ENCODE measurements at regions not wholly inside any gene's neighbourhood (a gene's known extent, or its start where the extent isn't known, plus 50 kb on each side); places are given as distances from the start of the nearest gene placed in this dataset.

- H3K4me3 ChIP-seq (ENCODE audit: control insufficient read depth, low read depth, low read length) = no peak overlapping the region
- DNase-seq (ENCODE audit: low read depth) = no peak
Observed at GRCh38 chr3:116929505-116930222, 220.1 kb downstream of the TUSC7 start.

GRCh38 chr3:116930786-116931185 lies 221.2 kb downstream of the TUSC7 start:
- H3K4me3 ChIP-seq (ENCODE audit: control insufficient read depth, low read depth, low read length) = no peak overlapping the region
- TF ChIP-seq CTCF (IDR thresholded peaks at IDR 0.05; ENCODE audit: control insufficient read depth, insufficient read depth, low read depth, low read length, missing control alignments) = no peak
- DNase-seq (ENCODE audit: low read depth) = no peak

More at GRCh38 chr3:116929505-116930222, 220.1 kb downstream of the TUSC7 start:
- TF ChIP-seq CTCF (IDR thresholded peaks at IDR 0.05; ENCODE audit: control insufficient read depth, insufficient read depth, low read depth, low read length, missing control alignments) = no peak

GRCh38 chr3:116939091-116939490 lies 229.5 kb downstream of the TUSC7 start:
- DNase-seq (ENCODE audit: low read depth) = no peak
- no peak for TF ChIP-seq CTCF (IDR thresholded peaks at IDR 0.05; ENCODE audit: control insufficient read depth, insufficient read depth, low read depth, low read length, missing control alignments)
- no peak overlapping the region for H3K4me3 ChIP-seq (ENCODE audit: control insufficient read depth, low read depth, low read length)

DNA sequence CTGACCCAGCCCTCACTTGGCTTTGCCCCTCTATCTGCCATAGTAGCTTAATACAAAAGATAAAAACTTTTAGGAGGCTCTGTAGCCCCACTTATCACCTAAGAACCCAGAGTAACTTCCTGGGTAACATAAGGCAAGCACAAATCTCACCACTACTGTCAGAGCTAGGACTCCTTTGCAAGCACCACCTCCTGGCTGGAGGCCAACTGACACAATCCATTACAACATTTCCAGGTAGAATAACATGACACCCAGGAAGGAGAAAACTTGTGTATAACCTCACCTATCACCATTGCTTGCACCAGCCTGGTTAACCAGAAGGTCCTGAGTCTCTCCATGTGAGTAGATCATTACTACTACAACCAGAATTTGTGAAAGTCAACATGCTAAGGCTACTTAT lies 230.0 kb downstream of the TUSC7 start:
- DNase-seq (ENCODE audit: low read depth) = no peak
- no peak for TF ChIP-seq CTCF (IDR thresholded peaks at IDR 0.05; ENCODE audit: control insufficient read depth, insufficient read depth, low read depth, low read length, missing control alignments)
- H3K4me3 ChIP-seq (ENCODE audit: control insufficient read depth, low read depth, low read length) = no peak overlapping the region

DNA sequence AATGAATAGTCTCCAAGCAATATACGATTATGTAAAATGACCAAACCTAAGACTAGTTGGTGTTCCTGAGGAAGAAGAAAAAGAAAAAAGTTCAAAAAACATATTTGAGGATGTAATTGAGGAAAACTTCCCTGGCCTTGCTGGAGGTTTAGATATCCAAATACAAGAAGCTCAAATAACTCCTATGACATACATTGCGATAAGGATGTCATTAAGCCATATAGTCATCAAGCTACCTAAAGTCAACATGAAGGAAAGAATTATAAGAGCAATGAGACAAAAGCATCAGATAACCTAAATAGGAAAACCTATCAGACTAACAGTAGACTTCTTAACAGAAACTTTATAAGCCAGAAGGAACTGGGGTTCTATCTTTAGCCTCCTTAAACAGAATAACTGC lies 231.1 kb downstream of the TUSC7 start:
- DNase-seq (ENCODE audit: low read depth) = no peak
- TF ChIP-seq CTCF (IDR thresholded peaks at IDR 0.05; ENCODE audit: control insufficient read depth, insufficient read depth, low read depth, low read length, missing control alignments) = no peak
- H3K4me3 ChIP-seq (ENCODE audit: control insufficient read depth, low read depth, low read length) = no peak overlapping the region

- no peak for TF ChIP-seq CTCF (IDR thresholded peaks at IDR 0.05; ENCODE audit: control insufficient read depth, insufficient read depth, low read depth, low read length, missing control alignments)
- DNase-seq (ENCODE audit: low read depth) = no peak
- H3K4me3 ChIP-seq (ENCODE audit: control insufficient read depth, low read depth, low read length) = no peak overlapping the region
Observed at GRCh38 chr3:116946376-116946775, 236.8 kb downstream of the TUSC7 start.
